ENCODE measurements at regions not wholly inside any gene's neighbourhood (a gene's known extent, or its start where the extent isn't known, plus 50 kb on each side); places are given as distances from the start of the nearest gene placed in this dataset.

DNA sequence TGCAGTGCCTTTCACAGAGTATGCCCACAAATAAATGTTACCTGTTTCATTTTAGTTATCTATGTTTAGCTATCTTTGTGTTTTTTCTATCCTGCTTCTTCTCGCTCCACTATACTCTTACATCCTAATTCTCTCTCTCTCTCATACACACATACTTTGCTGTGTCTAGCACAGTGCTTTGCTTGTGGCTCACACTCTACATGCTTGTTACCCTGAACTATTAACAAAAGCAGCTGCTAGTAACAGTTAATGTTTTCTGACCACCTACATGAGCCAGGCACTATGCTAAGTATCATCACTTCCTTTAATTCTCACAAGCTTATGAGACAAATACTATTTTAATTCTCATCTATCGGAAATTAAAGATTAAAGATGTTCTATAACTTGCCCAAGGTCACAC, 390.5 kb upstream of the HNRNPA3 start:
- no peaks in the 10 kb centered on the region for H3K27me3 ChIP-seq
- no peak for DNase-seq

DNA sequence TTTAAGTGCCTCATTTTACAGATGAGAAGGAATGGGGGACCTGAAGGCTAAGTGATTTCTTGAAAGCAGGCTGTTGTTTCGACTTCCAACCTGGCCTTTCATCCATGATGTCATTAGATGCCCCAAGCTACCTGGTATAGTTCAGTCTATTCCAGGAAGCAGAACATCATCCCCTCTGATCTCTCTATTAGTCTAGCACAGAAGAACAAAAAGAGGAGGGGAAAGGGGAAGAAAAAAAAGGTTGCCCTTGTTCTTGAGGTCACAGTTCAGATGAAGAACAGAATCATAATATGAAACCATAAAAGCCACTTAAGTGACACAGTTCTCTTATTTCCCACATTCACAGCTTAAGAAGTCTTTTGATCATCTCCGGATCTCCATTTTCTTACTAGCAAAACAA, 386.2 kb upstream of the HNRNPA3 start:
- TF ChIP-seq, protein P1, sequence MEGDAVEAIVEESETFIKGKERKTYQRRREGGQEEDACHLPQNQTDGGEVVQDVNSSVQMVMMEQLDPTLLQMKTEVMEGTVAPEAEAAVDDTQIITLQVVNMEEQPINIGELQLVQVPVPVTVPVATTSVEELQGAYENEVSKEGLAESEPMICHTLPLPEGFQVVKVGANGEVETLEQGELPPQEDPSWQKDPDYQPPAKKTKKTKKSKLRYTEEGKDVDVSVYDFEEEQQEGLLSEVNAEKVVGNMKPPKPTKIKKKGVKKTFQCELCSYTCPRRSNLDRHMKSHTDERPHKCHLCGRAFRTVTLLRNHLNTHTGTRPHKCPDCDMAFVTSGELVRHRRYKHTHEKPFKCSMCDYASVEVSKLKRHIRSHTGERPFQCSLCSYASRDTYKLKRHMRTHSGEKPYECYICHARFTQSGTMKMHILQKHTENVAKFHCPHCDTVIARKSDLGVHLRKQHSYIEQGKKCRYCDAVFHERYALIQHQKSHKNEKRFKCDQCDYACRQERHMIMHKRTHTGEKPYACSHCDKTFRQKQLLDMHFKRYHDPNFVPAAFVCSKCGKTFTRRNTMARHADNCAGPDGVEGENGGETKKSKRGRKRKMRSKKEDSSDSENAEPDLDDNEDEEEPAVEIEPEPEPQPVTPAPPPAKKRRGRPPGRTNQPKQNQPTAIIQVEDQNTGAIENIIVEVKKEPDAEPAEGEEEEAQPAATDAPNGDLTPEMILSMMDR (IDR thresholded peaks at IDR 0.05; ENCODE audit: low read depth, low read length) = no peak
- no peaks in the 10 kb centered on the region for H3K4me1 ChIP-seq
- H3K9me3 ChIP-seq = no peaks in the 10 kb centered on the region
- H3K4me3 ChIP-seq (ENCODE audit: low read depth, low read length) = no peak overlapping the region
- no peaks in the 10 kb centered on the region for H3K36me3 ChIP-seq
- no peaks in the 10 kb centered on the region for H3K27me3 ChIP-seq
- DNase-seq = no peak

More for the DNA sequence above, 390.5 kb upstream of the HNRNPA3 start:
- H3K4me3 ChIP-seq (ENCODE audit: low read depth, low read length) = no peak overlapping the region
- TF ChIP-seq, protein P1 (IDR thresholded peaks at IDR 0.05; ENCODE audit: low read depth, low read length) = no peak
- no peaks in the 10 kb centered on the region for H3K4me1 ChIP-seq
- H3K36me3 ChIP-seq = no peaks in the 10 kb centered on the region
- no peaks in the 10 kb centered on the region for H3K9me3 ChIP-seq

DNA sequence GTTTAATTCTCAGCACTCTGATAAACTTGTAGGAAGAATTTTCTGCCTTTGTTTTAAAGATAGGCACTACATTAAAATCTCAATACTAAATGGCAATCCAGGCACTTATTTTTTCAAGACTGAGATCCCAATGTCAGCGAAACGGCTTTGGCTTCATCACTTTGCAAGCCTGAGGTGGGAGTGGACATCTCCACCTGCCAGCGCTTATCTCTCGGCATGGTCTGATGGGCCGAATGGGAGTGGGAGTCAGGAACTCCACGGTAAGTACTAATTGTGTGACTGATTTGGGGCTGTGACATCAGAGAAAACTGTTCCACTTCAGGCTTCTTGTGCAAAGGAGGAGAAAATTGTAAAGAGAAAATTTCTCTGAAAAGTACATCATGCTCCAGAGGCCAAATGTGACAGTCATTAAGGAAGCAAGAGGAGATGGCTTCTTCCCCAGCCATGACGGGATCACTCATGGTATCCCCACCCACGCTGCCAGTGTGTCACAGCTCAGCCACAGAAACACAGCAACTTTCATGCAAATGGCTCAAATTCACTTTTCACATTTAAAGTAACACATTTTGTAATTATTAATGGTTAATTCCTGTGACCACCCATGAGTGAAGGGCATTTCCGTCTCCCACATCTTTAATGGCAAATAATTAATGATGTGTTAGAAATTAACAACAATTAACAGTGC, 385.5 kb upstream of the HNRNPA3 start:
- DNase-seq = no peak
- Histone ChIP-seq H3K9me3 (no peaks in the 10 kb centered on the region), H3K27me3 (no peaks in the 10 kb centered on the region), H3K4me1 (no peaks in the 10 kb centered on the region), H3K36me3 (no peaks in the 10 kb centered on the region), H3K4me3 (ENCODE audit: low read depth, low read length) (no peak overlapping the region)
- TF ChIP-seq, protein P1 (IDR thresholded peaks at IDR 0.05; ENCODE audit: low read depth, low read length) = no peak

DNA sequence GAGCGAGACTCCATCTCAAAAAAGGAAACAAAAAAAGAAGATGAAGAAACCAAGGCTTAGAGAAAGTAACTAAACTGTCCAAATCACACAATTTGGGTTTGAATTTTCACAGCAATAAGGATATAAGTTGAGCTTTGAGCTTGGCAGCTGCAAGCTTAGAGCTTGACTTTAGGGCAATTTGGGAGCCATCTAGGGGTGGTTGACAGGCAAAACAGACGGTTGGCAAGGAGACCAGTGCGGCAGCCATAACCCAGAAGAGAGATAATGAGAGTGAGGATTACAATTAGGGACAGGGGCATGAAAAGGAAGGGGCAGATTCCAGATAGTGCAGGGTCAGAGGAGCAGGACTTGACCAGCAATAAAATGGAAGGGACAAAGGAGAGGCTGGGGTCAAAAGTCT, 382.2 kb upstream of the HNRNPA3 start:
- TF ChIP-seq, protein P1 (IDR thresholded peaks at IDR 0.05; ENCODE audit: low read depth, low read length) = peak; percentile 36
- peak; percentile 30 for DNase-seq
- H3K36me3 ChIP-seq = no peaks in the 10 kb centered on the region
- H3K4me3 ChIP-seq (ENCODE audit: low read depth, low read length) = no peak overlapping the region
- H3K4me1 ChIP-seq = no peaks in the 10 kb centered on the region
- H3K9me3 ChIP-seq = no peaks in the 10 kb centered on the region
- H3K27me3 ChIP-seq = no peaks in the 10 kb centered on the region

DNA sequence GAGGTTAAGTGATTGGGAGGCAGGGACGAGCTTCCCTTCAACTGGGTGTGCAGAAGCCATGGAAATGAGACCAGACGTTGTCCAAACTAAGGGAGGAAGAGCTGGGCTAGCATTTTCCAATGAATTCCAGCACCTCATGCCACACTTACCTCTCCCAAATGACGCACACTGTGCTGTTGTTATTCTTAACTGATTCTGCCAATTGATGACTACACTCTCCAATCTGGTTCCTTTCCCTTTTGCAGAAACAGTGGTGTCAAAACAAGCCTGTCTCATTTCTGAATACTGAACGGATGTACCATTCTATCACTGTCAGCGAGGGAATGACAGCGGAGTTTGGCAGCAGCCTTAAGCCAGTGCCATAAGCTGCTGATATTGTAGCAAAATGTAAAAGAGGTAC, 380.5 kb upstream of the HNRNPA3 start:
- Histone ChIP-seq H3K4me1 (no peaks in the 10 kb centered on the region), H3K4me3 (ENCODE audit: low read depth, low read length) (no peak overlapping the region), H3K27me3 (no peaks in the 10 kb centered on the region), H3K36me3 (no peaks in the 10 kb centered on the region), H3K9me3 (no peaks in the 10 kb centered on the region)
- TF ChIP-seq, protein P1 (IDR thresholded peaks at IDR 0.05; ENCODE audit: low read depth, low read length) = no peak
- no peak for DNase-seq

DNA sequence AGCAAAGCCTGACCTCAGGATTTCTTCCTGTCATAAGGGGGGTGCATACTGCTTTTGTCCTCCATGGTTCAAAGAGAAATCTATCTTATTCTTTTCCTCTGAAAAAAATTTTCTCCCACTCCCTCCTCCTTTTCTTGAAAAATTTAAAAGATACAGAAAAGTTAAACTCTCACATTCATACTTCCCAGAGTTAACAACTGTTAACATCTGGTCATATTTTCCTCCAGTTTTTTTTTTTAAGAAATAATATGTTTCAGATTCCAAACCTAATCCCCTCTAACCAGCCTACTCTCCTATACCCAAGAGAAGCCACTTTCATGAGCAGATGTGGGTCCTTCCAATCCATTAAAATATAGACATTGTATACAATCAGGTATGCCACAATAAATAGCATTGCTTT, 378.9 kb upstream of the HNRNPA3 start:
- Histone ChIP-seq H3K36me3 (no peaks in the 10 kb centered on the region), H3K27me3 (no peaks in the 10 kb centered on the region), H3K9me3 (no peaks in the 10 kb centered on the region), H3K4me3 (ENCODE audit: low read depth, low read length) (no peak overlapping the region), H3K4me1 (no peaks in the 10 kb centered on the region)
- DNase-seq = no peak
- TF ChIP-seq, protein P1 (IDR thresholded peaks at IDR 0.05; ENCODE audit: low read depth, low read length) = no peak
